Karpas-422 (cell line): ENCODE measurements at regions not wholly inside any gene's neighbourhood (a gene's known extent, or its start where the extent isn't known, plus 50 kb on each side); places are given as distances from the start of the nearest gene placed in this dataset.

Experiments used
- DNase-seq: peaks from one replicate; pipeline ENCODE4 v3.0.0-alpha.2; 2015
- H2AFZ ChIP-seq: fragments of 200-600 bp; sonication (generic); 2 replicates; pipeline ENCODE4 v1.6.1; 2014; ENCODE audit warnings: antibody characterized with exemption, low read length, mixed read lengths
- H3K27ac ChIP-seq: fragments of 200-600 bp; sonication (generic); 2 replicates; pipeline ENCODE4 v1.5.1; 2014; ENCODE audit warnings: mild to moderate bottlenecking, low read length, moderate library complexity
- H3K27me3 ChIP-seq: fragments of 200-600 bp; sonication (generic); 2 replicates; pipeline ENCODE4 v1.6.1; 2014; ENCODE audit warnings: low read length, mixed read lengths
- H3K36me3 ChIP-seq: fragments of 200-600 bp; sonication (generic); 2 replicates; pipeline ENCODE4 v1.6.1; 2014; ENCODE audit warnings: low read length, mixed read lengths; ENCODE audit not compliant: insufficient read depth
- H3K4me1 ChIP-seq: fragments of 200-600 bp; sonication (generic); 2 replicates; pipeline ENCODE4 v1.6.1; 2014; ENCODE audit warnings: mild to moderate bottlenecking, low read length, mixed read lengths
- H3K4me2 ChIP-seq: fragments of 200-600 bp; sonication (generic); 2 replicates; pipeline ENCODE4 v1.6.1; 2014; ENCODE audit warnings: low read length, low read depth, mild to moderate bottlenecking; ENCODE audit not compliant: poor library complexity, severe bottlenecking
- H3K4me3 ChIP-seq: fragments of 200-600 bp; sonication (generic); 2 replicates; pipeline ENCODE4 v1.5.1; 2014; ENCODE audit warnings: mild to moderate bottlenecking, antibody characterized with exemption, low read length, mixed read lengths
- H3K79me2 ChIP-seq: fragments of 200-600 bp; sonication (generic); 2 replicates; pipeline ENCODE4 v1.6.1; 2014; ENCODE audit warnings: mild to moderate bottlenecking, low read length, mixed read lengths
- H3K9ac ChIP-seq: fragments of 200-600 bp; sonication (generic); 2 replicates; pipeline ENCODE4 v1.6.0; 2014; ENCODE audit warnings: low read length
- H3K9me2 ChIP-seq: fragments of 200-600 bp; sonication (generic), shearing (Covaris generic); replicated peaks from 2 replicates; pipeline ENCODE4 v1.6.0; 2014; ENCODE audit warnings: mild to moderate bottlenecking, low read length, moderate library complexity; ENCODE audit not compliant: insufficient read depth
- H3K9me3 ChIP-seq: fragments of 300-700, 200-600 bp; sonication (generic); 2 replicates; pipeline ENCODE4 v1.6.1; 2014; ENCODE audit warnings: low read length, mixed read lengths
- H4K20me1 ChIP-seq: fragments of 200-600 bp; sonication (generic); 2 replicates; pipeline ENCODE4 v1.6.1; 2014; ENCODE audit warnings: mild to moderate bottlenecking, antibody characterized with exemption, low read length, low read depth; ENCODE audit not compliant: insufficient read depth

- no peak overlapping the region for H2AFZ ChIP-seq
- no peak overlapping the region for H3K4me3 ChIP-seq
- 0 out of 2 replicates have a peak, but pooled peaks cover 2% of the 10 kb centered on the region for H3K79me2 ChIP-seq
- H3K9me3 ChIP-seq: peaks cover 4% of the 10 kb centered on the region; the same call in 1 of the 2 replicates
- DNase-seq: no peak
- H4K20me1 ChIP-seq: no peaks in the 10 kb centered on the region
- no peaks in the 10 kb centered on the region for H3K36me3 ChIP-seq
- no peak overlapping the region for H3K9ac ChIP-seq
- H3K4me2 ChIP-seq: no peak overlapping the region
- H3K27me3 ChIP-seq: no peaks in the 10 kb centered on the region
- H3K27ac ChIP-seq: peak overlapping the region; percentile 39; the same call in 1 of the 2 replicates
- H3K4me1 ChIP-seq: peaks cover 40% of the 10 kb centered on the region
- H3K9me2 ChIP-seq: no peaks in the 10 kb centered on the region
These were observed 317.3 kb upstream of the ANO3 start for GRCh38 chr11:26014456-26015115.

GRCh38 chr11:26017322-26017860 lies 314.5 kb upstream of the ANO3 start:
- H3K9ac ChIP-seq: peak overlapping the region; percentile 62
- peaks cover 68% of the 10 kb centered on the region for H3K4me1 ChIP-seq
- peak overlapping the region; percentile 63 for H3K4me2 ChIP-seq
- no peak overlapping the region for H2AFZ ChIP-seq
- H3K9me2 ChIP-seq: no peaks in the 10 kb centered on the region
- H4K20me1 ChIP-seq: no peaks in the 10 kb centered on the region
- H3K36me3 ChIP-seq: no peaks in the 10 kb centered on the region
- H3K27me3 ChIP-seq: no peaks in the 10 kb centered on the region
- peaks cover 4% of the 10 kb centered on the region; the same call in 1 of the 2 replicates for H3K9me3 ChIP-seq
- 0 out of 2 replicates have a peak, but pooled peaks cover 2% of the 10 kb centered on the region for H3K79me2 ChIP-seq
- DNase-seq: peak; percentile 51
- peak overlapping the region; percentile 100 for H3K27ac ChIP-seq
- H3K4me3 ChIP-seq: peak overlapping the region; percentile 28; the same call in 1 of the 2 replicates

- H3K9me3 ChIP-seq: no peaks in the 10 kb centered on the region
- H2AFZ ChIP-seq: no peak overlapping the region
- H3K36me3 ChIP-seq: no peaks in the 10 kb centered on the region
- H3K4me1 ChIP-seq: peaks cover 73% of the 10 kb centered on the region
- no peaks in the 10 kb centered on the region for H4K20me1 ChIP-seq
- H3K27me3 ChIP-seq: no peaks in the 10 kb centered on the region
- peak overlapping the region; percentile 64 for H3K9ac ChIP-seq
- H3K4me2 ChIP-seq: peak overlapping the region; percentile 63
- H3K79me2 ChIP-seq: 0 out of 2 replicates have a peak, but pooled peaks cover 2% of the 10 kb centered on the region
- H3K9me2 ChIP-seq: no peaks in the 10 kb centered on the region
- DNase-seq: peak; percentile 92
- H3K4me3 ChIP-seq: peak overlapping the region; percentile 28; the same call in 1 of the 2 replicates
- H3K27ac ChIP-seq: peak overlapping the region; percentile 100
These were observed 314.0 kb upstream of the ANO3 start for GRCh38 chr11:26017903-26018302.

- Histone ChIP-seq H3K4me2 (peak overlapping the region; percentile 63), H3K27ac (peak overlapping the region; percentile 100), H3K36me3 (no peaks in the 10 kb centered on the region), H3K4me3 (peak overlapping the region; percentile 40), H3K9ac (peak overlapping the region; percentile 64), H3K4me1 (peaks cover 77% of the 10 kb centered on the region), H3K9me3 (no peaks in the 10 kb centered on the region), H3K9me2 (no peaks in the 10 kb centered on the region), H2AFZ (no peak overlapping the region), H3K79me2 (peaks cover 6% of the 10 kb centered on the region), H4K20me1 (no peaks in the 10 kb centered on the region), H3K27me3 (no peaks in the 10 kb centered on the region)
- DNase-seq: no peak
These were observed 313.6 kb upstream of the ANO3 start for GRCh38 chr11:26018336-26018735.

GRCh38 chr11:26019386-26019785 lies 312.5 kb upstream of the ANO3 start:
- peak; percentile 81 for DNase-seq
- peak overlapping the region; percentile 63 for H3K4me2 ChIP-seq
- H3K4me3 ChIP-seq: peak overlapping the region; percentile 40
- H3K36me3 ChIP-seq: no peaks in the 10 kb centered on the region
- no peaks in the 10 kb centered on the region for H3K9me2 ChIP-seq
- peak overlapping the region; percentile 100 for H3K27ac ChIP-seq
- peak overlapping the region; percentile 64 for H3K9ac ChIP-seq
- no peak overlapping the region for H2AFZ ChIP-seq
- H3K9me3 ChIP-seq: no peaks in the 10 kb centered on the region
- no peaks in the 10 kb centered on the region for H3K27me3 ChIP-seq
- H3K79me2 ChIP-seq: peaks cover 10% of the 10 kb centered on the region
- peaks cover 85% of the 10 kb centered on the region for H3K4me1 ChIP-seq
- H4K20me1 ChIP-seq: no peaks in the 10 kb centered on the region

GRCh38 chr11:26021017-26021416 lies 310.9 kb upstream of the ANO3 start:
- no peak overlapping the region for H3K4me3 ChIP-seq
- peaks cover 78% of the 10 kb centered on the region for H3K4me1 ChIP-seq
- H3K36me3 ChIP-seq: no peaks in the 10 kb centered on the region
- H3K27ac ChIP-seq: peak overlapping the region; percentile 100
- no peaks in the 10 kb centered on the region for H4K20me1 ChIP-seq
- no peaks in the 10 kb centered on the region for H3K27me3 ChIP-seq
- no peak overlapping the region for H2AFZ ChIP-seq
- peak overlapping the region; percentile 15 for H3K4me2 ChIP-seq
- H3K79me2 ChIP-seq: peaks cover 15% of the 10 kb centered on the region
- peak; percentile 49 for DNase-seq
- no peaks in the 10 kb centered on the region for H3K9me3 ChIP-seq
- H3K9ac ChIP-seq: no peak overlapping the region
- no peaks in the 10 kb centered on the region for H3K9me2 ChIP-seq

- Histone ChIP-seq H3K4me1 (peaks cover 69% of the 10 kb centered on the region), H3K79me2 (peaks cover 18% of the 10 kb centered on the region), H3K4me3 (peak overlapping the region; percentile 20; the same call in 1 of the 2 replicates), H3K9ac (no peak overlapping the region), H3K27me3 (no peaks in the 10 kb centered on the region), H3K36me3 (no peaks in the 10 kb centered on the region), H4K20me1 (no peaks in the 10 kb centered on the region), H2AFZ (no peak overlapping the region), H3K9me2 (no peaks in the 10 kb centered on the region), H3K9me3 (no peaks in the 10 kb centered on the region), H3K27ac (peak overlapping the region; percentile 100), H3K4me2 (peak overlapping the region; percentile 37)
- no peak for DNase-seq
These were observed 308.9 kb upstream of the ANO3 start for GRCh38 chr11:26023057-26023456.

GRCh38 chr11:26025676-26026075 lies 306.3 kb upstream of the ANO3 start:
- no peak for DNase-seq
- Histone ChIP-seq H3K79me2 (peaks cover 19% of the 10 kb centered on the region), H3K27me3 (no peaks in the 10 kb centered on the region), H3K27ac (no peak overlapping the region), H4K20me1 (no peaks in the 10 kb centered on the region), H3K36me3 (no peaks in the 10 kb centered on the region), H3K9ac (no peak overlapping the region), H3K9me2 (no peaks in the 10 kb centered on the region), H2AFZ (no peak overlapping the region), H3K4me3 (no peak overlapping the region), H3K4me2 (no peak overlapping the region), H3K9me3 (no peaks in the 10 kb centered on the region), H3K4me1 (peaks cover 46% of the 10 kb centered on the region)
